Mucosa of descending colon (tissue), 3 donors: ENCODE measurements at regions not wholly inside any gene's neighbourhood (a gene's known extent, or its start where the extent isn't known, plus 50 kb on each side); places are given as distances from the start of the nearest gene placed in this dataset.
A peak's percentile ranks its signal among the peaks of the same experiment; 100 is the strongest.

Source experiments
- ATAC-seq: fragments of 200-7000 bp; cut with Tn5 transposase; one replicate; pipeline ENCODE4 v1.9.1; 2020; ENCODE audit warnings: mild to moderate bottlenecking, moderate library complexity
- DNase-seq, 3 donors: peaks; one replicate each; pipeline ENCODE4 v3.0.0-alpha.2; 2020
- H3K36me3 ChIP-seq: fragments of 200-600 bp; one replicate; pipeline ENCODE4 v1.8.0; 2021; ENCODE audit warnings: low read depth, mild to moderate bottlenecking
- H3K4me1 ChIP-seq: fragments of 200-600 bp; one replicate; pipeline ENCODE4 v1.8.0; 2021; ENCODE audit warnings: low read depth, mild to moderate bottlenecking
- H3K4me3 ChIP-seq: fragments of 200-600 bp; one replicate; pipeline ENCODE4 v1.8.0; 2021; ENCODE audit warnings: mild to moderate bottlenecking
- H3K9me3 ChIP-seq: fragments of 200-600 bp; one replicate; pipeline ENCODE4 v1.8.0; 2021; ENCODE audit warnings: mild to moderate bottlenecking
- CTCF ChIP-seq: fragments of 200-600 bp; IDR thresholded peaks from one replicate; pipeline ENCODE4 v1.8.0; 2022; ENCODE audit warnings: antibody characterized with exemption, mild to moderate bottlenecking
- intact Hi-C, 2 donors: fragments of 100-400 bp; cut with DNase I in 1 of 2; cut with micrococcal nuclease in 1 of 2; formaldehyde crosslinking; loops; one replicate each; pipeline versions ENCODE4 v1.11.0 to v1.11.1; 2022; cut with DNase I, micrococcal nuclease
- donor health status: DM: no; HTN: no; CAD: no; lungs with moderate emphysema.
- donor health status: DM: no; HTN: no; CAD: no.
- donor health status: DM: no; HTN: yes; CAD: no.

- Histone ChIP-seq H3K9me3 (no peaks in the 10 kb centered on the region), H3K4me1 (no peaks in the 10 kb centered on the region), H3K4me3 (no peak overlapping the region), H3K36me3 (no peaks in the 10 kb centered on the region)
- intact Hi-C loops: no loop called here
- DNase-seq (no peak), ATAC-seq (no peak)
- no peak for TF ChIP-seq CTCF
Measured at GRCh38 chr1:81053826-81054225, 746.9 kb upstream of the ADGRL2 start.

DNA sequence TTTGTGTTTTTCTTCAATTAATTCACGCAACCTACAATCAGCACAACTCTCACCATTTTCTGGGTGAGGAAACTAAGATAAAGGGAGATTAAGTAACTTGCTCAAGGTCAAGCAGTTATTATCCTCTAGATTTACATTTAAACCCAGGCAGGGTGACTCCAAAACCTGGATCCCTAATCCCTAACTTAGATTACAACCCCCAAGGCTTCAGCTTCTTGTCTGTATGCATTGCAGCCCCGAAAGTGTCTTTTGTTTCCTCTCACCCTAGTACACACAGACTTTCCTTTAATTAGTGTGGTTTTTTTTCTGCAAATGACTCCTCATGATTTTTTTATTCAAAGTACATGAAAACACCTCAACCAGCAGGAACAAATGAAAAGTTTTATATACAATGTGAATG is 748.6 kb upstream of the ADGRL2 start:
- no peak overlapping the region for H3K4me3 ChIP-seq
- H3K9me3 ChIP-seq: no peaks in the 10 kb centered on the region
- no peaks in the 10 kb centered on the region for H3K4me1 ChIP-seq
- TF ChIP-seq CTCF: no peak
- intact Hi-C loops: no loop called here
- H3K36me3 ChIP-seq: no peaks in the 10 kb centered on the region
- no peak for ATAC-seq
- no peak for DNase-seq

DNA sequence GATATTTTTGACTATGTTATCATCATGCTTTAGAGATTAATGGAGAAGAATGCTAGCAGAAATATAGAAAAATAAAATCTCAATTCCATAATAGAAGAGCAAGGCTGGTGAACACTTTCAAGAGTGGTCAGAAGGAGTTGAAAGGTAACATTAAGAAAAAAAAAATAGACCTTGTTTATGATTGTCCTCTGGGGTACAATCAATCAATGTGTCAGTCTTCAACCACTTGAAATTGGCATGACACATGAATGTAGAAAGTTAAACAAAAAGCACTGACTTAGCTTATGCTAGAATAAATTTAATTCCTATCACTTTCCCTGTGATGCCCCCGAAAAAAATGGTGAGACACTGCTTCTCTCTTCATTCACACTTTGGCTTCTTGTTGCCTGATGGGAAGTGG is 750.3 kb upstream of the ADGRL2 start:
- H3K4me3 ChIP-seq: no peak overlapping the region
- intact Hi-C loops: no loop called here
- DNase-seq (no peak), ATAC-seq (no peak)
- no peaks in the 10 kb centered on the region for H3K9me3 ChIP-seq
- no peaks in the 10 kb centered on the region for H3K4me1 ChIP-seq
- H3K36me3 ChIP-seq: no peaks in the 10 kb centered on the region
- TF ChIP-seq CTCF: no peak

GRCh38 chr1:81044708-81045107 is 756.0 kb upstream of the ADGRL2 start:
- intact Hi-C loops: no loop called here
- Histone ChIP-seq H3K36me3 (no peaks in the 10 kb centered on the region), H3K9me3 (no peaks in the 10 kb centered on the region), H3K4me1 (no peaks in the 10 kb centered on the region), H3K4me3 (no peak overlapping the region)
- no peak for TF ChIP-seq CTCF
- ATAC-seq (no peak), DNase-seq (no peak)

GRCh38 chr1:81042225-81042624 is 758.5 kb upstream of the ADGRL2 start:
- H3K4me1 ChIP-seq: no peaks in the 10 kb centered on the region
- no peak for TF ChIP-seq CTCF
- ATAC-seq (no peak), DNase-seq (no peak)
- intact Hi-C loops: no loop called here
- H3K9me3 ChIP-seq: no peaks in the 10 kb centered on the region
- no peaks in the 10 kb centered on the region for H3K36me3 ChIP-seq
- no peak overlapping the region for H3K4me3 ChIP-seq

GRCh38 chr1:81034291-81034690 is 766.4 kb upstream of the ADGRL2 start:
- ATAC-seq (peak; percentile 80), DNase-seq (no peak)
- H3K4me3 ChIP-seq: no peak overlapping the region
- no peaks in the 10 kb centered on the region for H3K36me3 ChIP-seq
- TF ChIP-seq CTCF: no peak
- intact Hi-C loops: no loop called here
- no peaks in the 10 kb centered on the region for H3K4me1 ChIP-seq
- H3K9me3 ChIP-seq: no peaks in the 10 kb centered on the region
